ENCODE measurements at regions not wholly inside any gene's neighbourhood (a gene's known extent, or its start where the extent isn't known, plus 50 kb on each side); places are given as distances from the start of the nearest gene placed in this dataset.
"Not testable (repeated sequence)": the region's sequence is repeated elsewhere in the genome, so short reads cannot be mapped to it uniquely, and the experiment has no call there.

DNA sequence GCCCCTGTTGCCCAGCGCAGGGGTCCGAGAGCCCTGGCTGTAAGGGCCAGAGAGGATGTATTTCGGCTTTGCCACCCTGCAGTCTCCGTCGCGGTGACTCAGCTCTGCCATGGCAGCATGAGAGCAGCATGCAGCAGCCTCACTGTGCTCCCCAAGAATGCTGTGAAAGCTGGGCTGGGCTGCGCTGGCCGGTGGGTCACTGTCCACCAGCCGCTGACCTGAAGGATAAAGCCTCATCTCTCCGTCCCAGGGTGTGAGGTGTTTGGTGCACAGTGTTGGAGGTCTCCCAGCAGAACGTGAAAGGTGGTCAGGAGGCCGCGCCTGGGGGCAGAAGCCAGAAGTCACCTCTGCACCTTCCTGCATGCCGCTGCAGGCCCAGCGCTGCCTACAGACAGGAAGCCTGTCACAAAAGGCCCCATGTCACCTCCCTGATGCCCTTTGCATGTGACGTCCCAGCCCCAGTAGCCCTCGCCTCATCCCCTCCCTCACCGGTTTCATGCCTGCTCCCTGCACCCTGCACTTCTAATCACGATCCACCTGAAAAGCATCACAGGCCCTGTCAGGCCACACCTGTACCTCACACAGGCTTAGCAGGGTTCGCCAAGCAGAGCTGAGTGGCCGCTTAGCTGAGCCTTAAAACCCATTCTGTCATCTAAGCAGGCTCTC is 342.1 kb downstream of the EIPR1 start:
- no peaks in the 10 kb centered on the region for H3K36me3 ChIP-seq (ENCODE audit: low read depth)
- H3K4me1 ChIP-seq (ENCODE audit: low read depth) = no peaks in the 10 kb centered on the region
- DNase-seq (no peak), ATAC-seq (no peak)
- intact Hi-C loops (cut with DNase I, micrococcal nuclease) = no loop called here
- no peak overlapping the region for H3K4me3 ChIP-seq
- no peaks in the 10 kb centered on the region for H3K9me3 ChIP-seq
- TF ChIP-seq, protein P1, sequence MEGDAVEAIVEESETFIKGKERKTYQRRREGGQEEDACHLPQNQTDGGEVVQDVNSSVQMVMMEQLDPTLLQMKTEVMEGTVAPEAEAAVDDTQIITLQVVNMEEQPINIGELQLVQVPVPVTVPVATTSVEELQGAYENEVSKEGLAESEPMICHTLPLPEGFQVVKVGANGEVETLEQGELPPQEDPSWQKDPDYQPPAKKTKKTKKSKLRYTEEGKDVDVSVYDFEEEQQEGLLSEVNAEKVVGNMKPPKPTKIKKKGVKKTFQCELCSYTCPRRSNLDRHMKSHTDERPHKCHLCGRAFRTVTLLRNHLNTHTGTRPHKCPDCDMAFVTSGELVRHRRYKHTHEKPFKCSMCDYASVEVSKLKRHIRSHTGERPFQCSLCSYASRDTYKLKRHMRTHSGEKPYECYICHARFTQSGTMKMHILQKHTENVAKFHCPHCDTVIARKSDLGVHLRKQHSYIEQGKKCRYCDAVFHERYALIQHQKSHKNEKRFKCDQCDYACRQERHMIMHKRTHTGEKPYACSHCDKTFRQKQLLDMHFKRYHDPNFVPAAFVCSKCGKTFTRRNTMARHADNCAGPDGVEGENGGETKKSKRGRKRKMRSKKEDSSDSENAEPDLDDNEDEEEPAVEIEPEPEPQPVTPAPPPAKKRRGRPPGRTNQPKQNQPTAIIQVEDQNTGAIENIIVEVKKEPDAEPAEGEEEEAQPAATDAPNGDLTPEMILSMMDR (IDR thresholded peaks at IDR 0.05) = no peak

DNA sequence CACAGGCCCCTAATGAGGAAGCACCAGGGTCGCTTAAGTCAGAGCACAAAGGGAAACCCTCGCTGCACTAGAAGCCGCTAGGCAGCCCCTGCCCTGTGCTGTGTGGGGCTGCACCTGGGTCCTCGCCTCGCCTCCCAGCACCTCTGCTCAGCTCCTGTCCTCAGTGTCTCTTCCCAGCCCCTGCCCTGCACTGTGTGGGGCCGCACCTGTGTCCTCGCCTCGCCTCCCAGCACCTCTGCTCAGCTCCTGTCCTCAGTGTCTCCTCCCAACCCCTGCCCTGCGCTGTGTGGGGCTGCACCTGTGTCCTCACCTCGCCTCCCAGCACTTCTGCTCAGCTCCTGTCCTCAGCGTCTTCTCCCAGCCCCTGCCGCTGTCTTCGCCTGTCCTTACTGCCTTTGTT is 342.8 kb downstream of the EIPR1 start:
- H3K36me3 ChIP-seq (ENCODE audit: low read depth) = no peaks in the 10 kb centered on the region
- no peak overlapping the region for H3K4me3 ChIP-seq
- H3K9me3 ChIP-seq = peaks cover 6% of the 10 kb centered on the region
- intact Hi-C loops (cut with DNase I, micrococcal nuclease) = no loop called here
- peak; percentile 24 for ATAC-seq
- no peaks in the 10 kb centered on the region for H3K4me1 ChIP-seq (ENCODE audit: low read depth)
- no peak for DNase-seq
- TF ChIP-seq, protein P1 (IDR thresholded peaks at IDR 0.05) = no peak

DNA sequence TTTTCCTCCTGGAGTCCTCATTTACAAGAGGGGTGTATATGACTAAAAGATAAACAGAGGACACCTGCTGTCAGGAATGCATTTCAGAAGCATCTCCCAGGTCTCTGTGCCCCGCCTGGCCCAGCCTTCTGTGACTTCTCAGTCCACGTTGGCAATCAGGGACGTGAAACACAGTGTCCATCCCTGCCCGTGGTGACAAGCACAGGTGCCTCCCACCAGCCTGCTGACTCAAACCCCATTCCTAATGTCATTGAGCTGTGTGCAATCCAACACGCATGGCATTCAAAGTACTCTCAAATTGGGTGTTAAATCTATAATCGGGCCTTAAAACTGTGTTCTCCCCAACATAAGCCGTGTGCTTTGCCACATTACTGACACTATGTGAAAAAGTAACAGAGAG is 343.2 kb downstream of the EIPR1 start:
- no peaks in the 10 kb centered on the region for H3K36me3 ChIP-seq (ENCODE audit: low read depth)
- H3K4me3 ChIP-seq = no peak overlapping the region
- intact Hi-C loops (cut with DNase I, micrococcal nuclease) = no loop called here
- no peak for DNase-seq
- no peaks in the 10 kb centered on the region for H3K4me1 ChIP-seq (ENCODE audit: low read depth)
- TF ChIP-seq, protein P1 (IDR thresholded peaks at IDR 0.05) = no peak
- H3K9me3 ChIP-seq = peaks cover 7% of the 10 kb centered on the region
- no peak for ATAC-seq

DNA sequence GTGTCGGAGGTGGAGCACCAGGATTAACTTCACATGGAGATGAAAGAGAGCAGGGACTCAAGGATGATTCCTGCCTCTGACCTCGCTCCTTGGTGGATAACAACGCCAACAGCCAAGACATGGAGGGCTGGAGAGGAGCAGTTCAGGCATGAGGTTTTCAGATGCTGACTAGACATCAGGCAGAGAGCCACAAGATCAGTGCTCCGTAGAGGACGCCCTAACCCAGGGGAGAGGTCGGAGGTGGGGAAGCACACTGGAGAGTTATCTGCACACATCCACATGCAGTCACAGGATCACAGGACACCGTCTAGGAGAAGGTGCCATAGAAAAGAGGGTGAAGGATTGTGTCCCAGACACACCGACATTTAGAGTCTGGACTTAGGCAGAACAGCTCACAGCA is 344.3 kb downstream of the EIPR1 start:
- intact Hi-C loops (cut with DNase I, micrococcal nuclease) = no loop called here
- TF ChIP-seq, protein P1 (IDR thresholded peaks at IDR 0.05) = no peak
- DNase-seq = no peak
- Histone ChIP-seq H3K36me3 (ENCODE audit: low read depth) (no peaks in the 10 kb centered on the region), H3K4me3 (no peak overlapping the region), H3K9me3 (peaks cover 7% of the 10 kb centered on the region), H3K4me1 (ENCODE audit: low read depth) (no peaks in the 10 kb centered on the region)
- no peak for ATAC-seq

DNA sequence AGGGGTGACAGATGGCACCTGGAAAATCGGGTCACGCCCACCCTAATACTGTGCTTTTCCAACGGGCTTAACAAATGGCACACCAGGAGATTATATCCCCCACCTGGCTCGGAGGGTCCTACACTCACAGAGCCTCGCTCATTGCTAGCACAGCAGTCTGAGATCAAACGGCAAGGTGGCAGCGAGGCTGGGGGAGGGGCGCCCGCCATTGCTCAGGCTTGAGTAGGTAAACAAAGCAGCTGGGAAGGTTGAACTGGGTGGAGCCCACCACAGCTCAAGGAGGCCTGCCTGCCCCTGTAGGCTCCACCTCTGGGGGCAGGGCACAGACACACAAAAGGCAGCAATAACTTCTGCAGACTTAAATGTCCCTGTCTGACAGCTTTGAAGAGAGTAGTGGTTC is 346.8 kb downstream of the EIPR1 start:
- H3K4me1 ChIP-seq (ENCODE audit: low read depth); intact Hi-C loops (cut with DNase I, micrococcal nuclease); DNase-seq; H3K4me3 ChIP-seq; ATAC-seq; H3K36me3 ChIP-seq (ENCODE audit: low read depth); H3K9me3 ChIP-seq: not testable (repeated sequence)

DNA sequence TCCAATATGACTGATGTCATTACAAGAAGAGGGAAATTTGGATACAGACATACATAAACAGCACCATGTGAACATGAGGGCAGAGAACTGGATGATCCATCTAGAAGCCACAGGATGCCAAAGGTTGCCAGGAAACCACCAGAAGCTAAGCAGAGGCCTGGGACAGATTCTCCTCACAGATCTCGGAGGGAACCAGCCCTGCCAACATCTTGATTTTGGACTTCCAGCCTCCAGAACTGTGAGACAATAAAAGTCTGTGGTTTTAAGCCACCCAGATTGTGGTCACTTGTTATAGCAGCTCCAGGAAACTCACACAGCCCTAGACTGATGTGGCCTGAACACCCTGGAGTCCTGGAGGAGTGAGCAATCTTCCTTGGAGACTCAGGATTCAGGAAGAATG is 351.6 kb downstream of the EIPR1 start:
- DNase-seq (no peak), ATAC-seq (no peak)
- H3K4me3 ChIP-seq = no peak overlapping the region
- H3K4me1 ChIP-seq (ENCODE audit: low read depth) = no peaks in the 10 kb centered on the region
- no peaks in the 10 kb centered on the region for H3K36me3 ChIP-seq (ENCODE audit: low read depth)
- H3K9me3 ChIP-seq = peaks cover 7% of the 10 kb centered on the region
- intact Hi-C loops (cut with DNase I, micrococcal nuclease) = no loop called here
- TF ChIP-seq, protein P1 (IDR thresholded peaks at IDR 0.05) = no peak

Measured in mucosa of descending colon (tissue), 3 donors.